HUES48 (cell line): ENCODE measurements at regions not wholly inside any gene's neighbourhood (a gene's known extent, or its start where the extent isn't known, plus 50 kb on each side); places are given as distances from the start of the nearest gene placed in this dataset.

Experiments used
- H3K27ac ChIP-seq: one replicate; pipeline ENCODE4 v1.7.0; 2013; ENCODE audit warnings: low read depth, low read length, inconsistent platforms
- H3K27me3 ChIP-seq: 2 replicates; pipeline ENCODE4 v1.6.1; 2013; ENCODE audit warnings: mild to moderate bottlenecking, low read length; ENCODE audit not compliant: control insufficient read depth, insufficient read depth
- H3K36me3 ChIP-seq: 2 replicates; pipeline ENCODE4 v1.6.1; 2013; ENCODE audit warnings: low read length; ENCODE audit not compliant: control insufficient read depth, insufficient read depth
- H3K4me1 ChIP-seq: 2 replicates; pipeline ENCODE4 v1.6.1; 2013; ENCODE audit warnings: mild to moderate bottlenecking, low read length; ENCODE audit not compliant: control insufficient read depth, insufficient read depth
- H3K4me3 ChIP-seq: 2 replicates; pipeline ENCODE4 v1.5.1; 2013; ENCODE audit warnings: mild to moderate bottlenecking, low read depth, low read length
- H3K9ac ChIP-seq: 2 replicates; pipeline ENCODE4 v1.6.1; 2013; ENCODE audit warnings: mild to moderate bottlenecking, low read depth, low read length, moderate library complexity
- H3K9me3 ChIP-seq: 2 replicates; pipeline ENCODE4 v1.6.1; 2013; ENCODE audit warnings: low read length; ENCODE audit not compliant: control insufficient read depth, insufficient read depth

DNA sequence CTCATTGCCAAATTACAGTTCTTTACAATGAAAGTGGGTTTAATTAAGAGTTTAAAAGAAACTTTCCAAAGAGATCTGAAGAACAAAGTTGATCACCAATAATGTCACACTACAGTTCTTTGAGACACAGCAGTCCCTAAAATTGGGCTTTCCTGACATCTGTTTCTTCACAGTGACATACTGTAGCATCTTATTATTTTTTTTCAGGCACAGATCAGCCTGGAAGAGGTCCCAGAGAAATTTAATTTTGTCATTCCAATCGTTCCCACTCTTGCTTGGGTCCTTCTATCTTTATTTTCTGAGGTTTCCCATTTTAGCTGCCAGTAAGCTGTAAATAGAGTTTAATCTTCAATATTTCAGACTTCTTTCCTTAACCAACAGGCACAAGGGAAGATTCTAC is 143.1 kb upstream of the FRMPD4 start:
- no peak overlapping the region for H3K9ac ChIP-seq
- H3K36me3 ChIP-seq: no peaks in the 10 kb centered on the region
- no peak overlapping the region for H3K27ac ChIP-seq
- no peaks in the 10 kb centered on the region for H3K9me3 ChIP-seq
- H3K27me3 ChIP-seq: no peaks in the 10 kb centered on the region
- H3K4me1 ChIP-seq: no peaks in the 10 kb centered on the region
- H3K4me3 ChIP-seq: no peak overlapping the region

GRCh38 chrX:11996810-11997209 is 141.5 kb upstream of the FRMPD4 start:
- H3K9me3 ChIP-seq: no peaks in the 10 kb centered on the region
- no peak overlapping the region for H3K27ac ChIP-seq
- no peaks in the 10 kb centered on the region for H3K36me3 ChIP-seq
- H3K4me3 ChIP-seq: no peak overlapping the region
- H3K9ac ChIP-seq: no peak overlapping the region
- H3K4me1 ChIP-seq: no peaks in the 10 kb centered on the region
- H3K27me3 ChIP-seq: 0 out of 2 replicates have a peak, but pooled peaks cover 4% of the 10 kb centered on the region

DNA sequence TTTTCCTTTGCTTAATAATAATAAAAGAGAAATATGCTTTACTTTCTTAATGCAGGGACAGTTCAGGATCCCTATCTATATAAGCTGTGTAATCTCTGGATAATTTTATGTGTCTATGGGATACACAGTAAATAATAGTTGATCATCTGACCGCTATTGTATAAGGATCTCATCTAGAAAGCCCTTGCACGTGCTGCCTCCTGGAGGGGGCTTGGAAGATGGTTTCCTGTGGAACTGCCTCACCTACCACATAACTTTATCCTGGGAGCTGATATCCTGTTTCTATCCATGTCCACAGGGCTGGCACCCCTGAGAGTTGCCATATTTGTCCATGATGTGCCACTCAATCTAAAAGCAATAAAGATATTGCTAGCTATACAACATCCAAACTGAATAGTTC is 139.3 kb upstream of the FRMPD4 start:
- no peak overlapping the region for H3K4me3 ChIP-seq
- 0 out of 2 replicates have a peak, but pooled peaks cover 4% of the 10 kb centered on the region for H3K27me3 ChIP-seq
- H3K9ac ChIP-seq: no peak overlapping the region
- no peak overlapping the region for H3K27ac ChIP-seq
- H3K4me1 ChIP-seq: peaks cover 4% of the 10 kb centered on the region; the same call in 1 of the 2 replicates
- no peaks in the 10 kb centered on the region for H3K9me3 ChIP-seq
- no peaks in the 10 kb centered on the region for H3K36me3 ChIP-seq

- Histone ChIP-seq H3K4me1 (peaks cover 4% of the 10 kb centered on the region; the same call in 1 of the 2 replicates), H3K36me3 (no peaks in the 10 kb centered on the region), H3K27ac (no peak overlapping the region), H3K4me3 (no peak overlapping the region), H3K9ac (no peak overlapping the region), H3K27me3 (0 out of 2 replicates have a peak, but pooled peaks cover 4% of the 10 kb centered on the region), H3K9me3 (no peaks in the 10 kb centered on the region)
Measured at GRCh38 chrX:12002876-12003275, 135.4 kb upstream of the FRMPD4 start.

DNA sequence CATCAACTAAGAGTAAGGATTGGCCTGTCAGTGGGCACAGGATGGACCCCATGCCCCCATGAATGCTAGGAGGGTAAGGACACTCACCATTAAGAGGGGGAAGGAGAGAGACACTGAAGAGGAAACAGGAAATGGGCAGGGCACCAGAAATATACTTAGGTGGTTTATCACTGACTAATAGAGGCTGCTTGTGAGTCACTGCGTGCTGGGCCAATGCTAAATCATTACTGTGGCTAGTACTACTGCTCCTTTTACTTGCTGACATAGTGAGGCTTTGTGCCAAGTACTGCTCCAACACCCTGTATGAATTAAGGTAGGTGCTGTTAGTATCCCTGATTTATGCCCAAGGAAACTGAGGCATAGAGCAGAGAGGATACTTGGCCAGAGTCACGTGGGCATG is 130.4 kb upstream of the FRMPD4 start:
- H3K36me3 ChIP-seq: no peaks in the 10 kb centered on the region
- no peak overlapping the region for H3K27ac ChIP-seq
- H3K9ac ChIP-seq: no peak overlapping the region
- H3K4me1 ChIP-seq: peaks cover under 1% of the 10 kb centered on the region; the same call in 1 of the 2 replicates
- no peak overlapping the region for H3K4me3 ChIP-seq
- H3K27me3 ChIP-seq: no peaks in the 10 kb centered on the region
- no peaks in the 10 kb centered on the region for H3K9me3 ChIP-seq

- H3K9ac ChIP-seq: no peak overlapping the region
- H3K4me3 ChIP-seq: no peak overlapping the region
- H3K36me3 ChIP-seq: no peaks in the 10 kb centered on the region
- H3K4me1 ChIP-seq: no peaks in the 10 kb centered on the region
- no peak overlapping the region for H3K27ac ChIP-seq
- H3K27me3 ChIP-seq: peaks cover 3% of the 10 kb centered on the region; the same call in 1 of the 2 replicates
- no peaks in the 10 kb centered on the region for H3K9me3 ChIP-seq
Measured at GRCh38 chrX:12010436-12010835, 127.8 kb upstream of the FRMPD4 start.

DNA sequence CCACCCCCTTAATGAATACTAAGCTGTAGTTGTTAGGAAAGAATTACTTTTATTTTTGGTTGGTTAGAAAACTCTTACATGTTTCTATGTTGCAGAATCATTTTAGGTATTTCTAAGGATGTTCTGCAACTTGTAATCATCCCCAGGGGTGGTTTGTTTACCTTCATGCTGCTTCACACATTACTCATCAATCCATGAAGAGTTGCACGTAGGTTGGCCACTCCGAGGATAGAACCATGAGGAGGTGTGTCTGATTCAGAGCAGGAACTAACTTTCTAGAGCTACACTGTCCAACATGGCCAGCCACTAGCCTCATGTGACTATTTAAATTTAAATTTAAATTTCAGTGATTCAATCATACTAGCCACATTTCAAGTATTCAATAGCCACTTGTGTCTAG is 127.2 kb upstream of the FRMPD4 start:
- H3K4me1 ChIP-seq: no peaks in the 10 kb centered on the region
- no peak overlapping the region for H3K9ac ChIP-seq
- peaks cover 3% of the 10 kb centered on the region; the same call in 1 of the 2 replicates for H3K27me3 ChIP-seq
- H3K9me3 ChIP-seq: no peaks in the 10 kb centered on the region
- no peaks in the 10 kb centered on the region for H3K36me3 ChIP-seq
- no peak overlapping the region for H3K27ac ChIP-seq
- no peak overlapping the region for H3K4me3 ChIP-seq

DNA sequence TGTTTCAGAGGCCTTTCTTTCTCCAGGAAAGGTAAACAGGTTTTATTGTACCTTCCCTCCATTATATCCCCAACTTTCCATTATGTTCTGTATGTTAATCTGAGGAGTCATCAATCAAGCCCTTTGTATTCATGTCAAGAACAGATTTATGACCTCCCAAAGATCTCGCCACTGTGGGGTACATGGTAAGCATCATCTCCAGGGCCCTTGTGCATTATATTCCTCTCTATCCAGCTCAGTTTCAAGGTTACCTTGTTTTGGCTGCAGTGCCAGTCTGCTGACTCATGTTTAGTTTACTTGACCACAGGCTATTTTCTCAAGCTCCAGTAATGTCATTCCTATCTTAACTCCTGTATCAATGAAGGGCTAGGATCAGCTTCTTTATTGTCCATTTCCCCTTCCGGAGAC is 125.1 kb upstream of the FRMPD4 start:
- Histone ChIP-seq H3K4me3 (no peak overlapping the region), H3K9ac (no peak overlapping the region), H3K4me1 (no peaks in the 10 kb centered on the region), H3K9me3 (no peaks in the 10 kb centered on the region), H3K27ac (no peak overlapping the region), H3K27me3 (peaks cover 3% of the 10 kb centered on the region; the same call in 1 of the 2 replicates), H3K36me3 (no peaks in the 10 kb centered on the region)

DNA sequence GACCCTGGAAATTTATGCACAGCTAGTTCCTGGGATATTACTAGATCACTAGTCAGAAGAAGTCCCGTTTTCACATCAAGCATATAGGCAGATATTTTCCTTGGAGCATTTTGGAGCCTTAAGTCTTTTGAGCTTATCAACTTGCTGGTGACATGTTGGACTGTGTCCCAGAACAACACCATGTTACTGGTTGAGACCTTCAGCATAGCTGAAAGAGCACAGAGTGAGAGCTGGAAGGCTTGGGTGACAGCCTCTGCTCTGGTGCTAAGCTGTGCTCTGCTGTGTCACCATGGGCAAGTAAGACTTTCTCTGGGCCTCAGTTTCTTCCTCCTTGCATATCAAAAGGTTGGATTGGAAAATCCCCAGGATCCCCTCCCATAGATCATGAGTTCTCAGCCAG is 116.6 kb upstream of the FRMPD4 start:
- Histone ChIP-seq H3K9me3 (no peaks in the 10 kb centered on the region), H3K27me3 (no peaks in the 10 kb centered on the region; the same call in none of the 2 replicates)

GRCh38 chrX:12026481-12026880 is 111.8 kb upstream of the FRMPD4 start:
- no peak overlapping the region for H3K4me3 ChIP-seq
- H3K36me3 ChIP-seq: no peaks in the 10 kb centered on the region
- H3K9me3 ChIP-seq: no peaks in the 10 kb centered on the region
- no peak overlapping the region for H3K9ac ChIP-seq
- no peaks in the 10 kb centered on the region; the same call in none of the 2 replicates for H3K27me3 ChIP-seq
- H3K27ac ChIP-seq: no peak overlapping the region
- H3K4me1 ChIP-seq: no peaks in the 10 kb centered on the region

More for the DNA sequence above, 116.6 kb upstream of the FRMPD4 start:
- H3K4me1 ChIP-seq: no peaks in the 10 kb centered on the region
- no peaks in the 10 kb centered on the region for H3K36me3 ChIP-seq
- no peak overlapping the region for H3K4me3 ChIP-seq
- no peak overlapping the region for H3K9ac ChIP-seq
- H3K27ac ChIP-seq: no peak overlapping the region

GRCh38 chrX:12032082-12032481 is 106.2 kb upstream of the FRMPD4 start:
- Histone ChIP-seq H3K4me3 (no peak overlapping the region), H3K4me1 (no peaks in the 10 kb centered on the region), H3K36me3 (no peaks in the 10 kb centered on the region), H3K9ac (no peak overlapping the region), H3K27me3 (no peaks in the 10 kb centered on the region), H3K27ac (no peak overlapping the region), H3K9me3 (no peaks in the 10 kb centered on the region)

GRCh38 chrX:12034741-12035140 is 103.5 kb upstream of the FRMPD4 start:
- no peaks in the 10 kb centered on the region for H3K36me3 ChIP-seq
- no peaks in the 10 kb centered on the region for H3K4me1 ChIP-seq
- H3K27ac ChIP-seq: no peak overlapping the region
- H3K9ac ChIP-seq: no peak overlapping the region
- no peak overlapping the region for H3K4me3 ChIP-seq
- H3K9me3 ChIP-seq: no peaks in the 10 kb centered on the region
- H3K27me3 ChIP-seq: no peaks in the 10 kb centered on the region
